GM18909 (cell line): ENCODE measurements at regions not wholly inside any gene's neighbourhood (a gene's known extent, or its start where the extent isn't known, plus 50 kb on each side); places are given as distances from the start of the nearest gene placed in this dataset.
"Not testable (repeated sequence)": the region's sequence is repeated elsewhere in the genome, so short reads cannot be mapped to it uniquely, and the experiment has no call there.

Experiments used
- ATAC-seq: cut with Tn5 transposase; IDR thresholded peaks from one replicate; pipeline ENCODE4 v1.9.1; 2021; ENCODE audit warnings: mild to moderate bottlenecking; ENCODE audit not compliant: unreplicated experiment, poor library complexity

DNA sequence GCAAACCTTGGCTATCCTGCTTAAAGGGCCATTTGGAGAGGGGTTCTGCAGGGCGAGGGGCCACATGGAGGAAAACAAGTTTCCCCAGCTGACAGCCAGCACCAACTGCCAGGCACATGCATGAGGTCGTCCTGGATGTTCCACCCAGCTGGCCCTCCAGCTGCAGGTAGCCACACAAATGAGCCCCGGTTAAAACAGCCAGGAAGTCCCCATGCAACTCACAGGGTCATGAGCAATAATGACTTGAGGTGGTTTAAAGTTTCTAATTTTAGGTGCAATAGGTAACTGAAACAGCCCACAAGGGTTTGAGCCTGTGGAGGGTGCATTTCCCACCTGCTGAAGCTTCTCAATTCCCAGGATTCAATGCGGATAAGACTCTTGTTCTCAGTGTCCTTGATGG, 160.8 kb upstream of the CCZ1B start:
- not testable (repeated sequence) for ATAC-seq

DNA sequence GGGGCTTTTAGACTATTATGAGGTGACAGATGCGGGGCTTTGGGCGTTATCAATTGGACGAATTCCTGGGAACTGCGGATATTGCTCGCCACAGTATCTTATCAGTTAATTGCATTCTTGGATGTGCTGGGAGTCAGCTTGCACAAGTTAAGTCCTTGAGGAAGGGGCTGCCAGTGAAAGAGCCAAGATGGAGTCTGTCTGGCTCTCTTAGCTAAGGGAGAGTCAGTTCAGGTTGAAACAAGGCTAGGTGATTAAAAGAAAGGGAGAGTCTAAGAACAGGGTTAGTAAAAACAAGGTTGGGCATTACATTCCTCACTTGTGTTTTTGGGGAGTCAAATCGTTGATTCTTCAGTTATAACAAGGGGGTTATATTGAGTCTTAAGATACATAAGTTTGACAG, 162.5 kb upstream of the CCZ1B start:
- ATAC-seq, result not testable (repeated sequence)

DNA sequence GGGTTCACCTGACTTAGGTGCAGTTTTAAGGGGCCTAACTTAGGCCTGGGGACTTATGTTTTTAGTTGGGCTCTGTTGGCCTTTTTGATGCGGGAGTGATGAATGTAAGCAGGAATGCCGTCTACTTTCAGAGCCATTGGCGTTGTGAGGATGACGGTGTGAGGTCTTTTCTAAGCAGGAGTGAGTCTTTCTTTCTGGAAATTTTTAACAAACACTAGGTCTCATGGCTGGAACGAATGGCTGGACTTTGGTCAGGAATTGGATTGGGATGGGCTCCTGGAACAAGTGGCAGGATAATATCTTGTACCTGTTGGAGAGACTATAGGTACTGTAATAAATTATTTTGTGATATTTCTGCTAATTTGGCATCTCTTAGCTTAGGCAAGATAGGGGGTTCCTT, 163.9 kb upstream of the CCZ1B start:
- not testable (repeated sequence) for ATAC-seq

DNA sequence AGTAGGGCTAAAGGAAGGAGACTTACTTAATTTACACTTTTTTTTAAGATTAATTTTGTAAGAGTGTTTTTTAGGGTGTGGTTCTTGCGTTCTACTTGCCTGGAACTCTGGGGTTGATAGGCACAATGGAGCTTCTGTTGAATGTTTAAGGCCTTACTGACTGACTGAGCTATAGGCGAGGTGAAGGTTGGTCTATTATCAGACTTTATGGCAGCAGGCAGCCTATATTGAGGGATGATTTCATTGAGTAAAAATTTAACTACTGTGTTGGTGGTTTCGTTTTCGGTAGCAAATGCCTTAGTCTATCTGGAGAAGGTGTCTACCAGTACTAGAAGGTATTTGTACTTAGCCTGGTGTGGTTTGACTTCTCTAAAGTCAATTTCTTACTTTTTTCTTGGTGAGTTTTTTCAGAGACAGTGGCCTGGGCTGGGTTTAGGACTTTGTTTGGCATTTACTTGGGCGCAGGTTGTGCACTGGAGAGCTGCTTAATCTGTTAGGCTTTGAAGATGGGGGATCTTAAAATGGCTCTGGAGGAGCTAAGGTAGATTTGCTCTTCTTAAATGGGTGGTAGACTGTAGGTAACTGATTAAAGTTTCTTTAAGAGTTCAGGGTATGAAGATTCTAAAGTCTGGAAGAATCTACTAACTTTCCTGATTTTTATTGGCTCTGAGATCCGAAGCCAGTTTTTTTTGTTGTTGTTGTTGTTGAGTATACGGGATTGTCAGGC, 164.5 kb upstream of the CCZ1B start:
- not testable (repeated sequence) for ATAC-seq

DNA sequence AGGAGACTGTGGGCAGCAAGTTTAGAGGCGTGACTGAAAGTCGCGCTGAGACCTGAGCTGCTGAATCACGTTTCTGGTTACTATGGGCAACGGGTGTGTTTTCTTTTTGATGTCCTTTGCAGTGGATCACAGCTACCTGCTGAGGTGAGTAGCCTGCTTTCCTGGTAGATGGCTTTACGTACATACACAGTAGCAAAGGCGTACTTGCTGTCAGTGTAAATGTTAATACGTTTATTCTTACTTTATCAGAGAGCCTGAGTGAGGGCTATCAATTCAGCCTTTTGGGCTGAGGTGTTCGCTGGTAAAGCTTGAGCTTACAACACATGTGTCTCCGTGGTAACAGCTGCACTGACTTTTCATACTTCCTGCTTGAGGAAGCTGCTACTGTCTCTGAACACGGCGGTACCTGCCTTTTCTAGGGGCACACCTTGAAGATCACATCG, 165.1 kb upstream of the CCZ1B start:
- not testable (repeated sequence) for ATAC-seq

DNA sequence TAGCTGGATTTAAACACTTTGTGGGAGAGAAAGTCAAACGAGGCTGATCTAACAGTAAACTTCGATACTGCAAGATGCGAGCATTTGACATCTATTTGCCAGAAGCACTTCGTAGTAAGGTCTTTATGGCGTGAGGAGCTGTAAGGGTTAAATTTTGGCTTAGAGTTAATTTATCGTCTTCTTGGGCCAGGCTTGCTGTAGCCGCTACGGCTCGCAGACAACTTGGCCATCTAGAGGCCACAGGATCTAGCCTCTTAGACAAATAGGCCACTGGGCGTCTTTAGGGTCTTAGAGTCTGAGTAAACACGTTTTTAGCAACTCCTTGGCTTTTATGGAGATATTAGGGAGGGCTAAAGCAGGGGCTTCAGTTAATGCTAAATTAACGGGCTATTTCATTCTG, 165.6 kb upstream of the CCZ1B start:
- ATAC-seq, result not testable (repeated sequence)

DNA sequence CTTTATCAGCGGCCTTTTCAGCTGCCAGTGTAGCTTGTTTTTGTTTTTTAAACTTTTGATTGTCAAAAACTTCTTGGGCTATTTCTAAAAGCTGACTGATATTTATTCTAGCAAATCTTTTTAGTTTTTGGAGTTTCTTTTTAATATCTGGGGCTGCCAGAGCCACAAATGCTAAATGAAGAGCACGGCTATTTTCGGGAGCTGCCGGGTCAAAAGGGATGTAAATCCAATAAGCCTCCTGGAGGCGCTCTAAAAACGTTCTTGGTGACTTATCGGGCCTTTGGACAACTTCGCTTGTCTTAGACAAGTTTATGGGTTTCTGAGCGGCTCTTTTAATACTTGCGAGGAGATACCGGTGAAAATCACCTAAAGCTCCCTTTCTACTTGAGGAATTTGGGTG, 166.1 kb upstream of the CCZ1B start:
- ATAC-seq, result not testable (repeated sequence)

DNA sequence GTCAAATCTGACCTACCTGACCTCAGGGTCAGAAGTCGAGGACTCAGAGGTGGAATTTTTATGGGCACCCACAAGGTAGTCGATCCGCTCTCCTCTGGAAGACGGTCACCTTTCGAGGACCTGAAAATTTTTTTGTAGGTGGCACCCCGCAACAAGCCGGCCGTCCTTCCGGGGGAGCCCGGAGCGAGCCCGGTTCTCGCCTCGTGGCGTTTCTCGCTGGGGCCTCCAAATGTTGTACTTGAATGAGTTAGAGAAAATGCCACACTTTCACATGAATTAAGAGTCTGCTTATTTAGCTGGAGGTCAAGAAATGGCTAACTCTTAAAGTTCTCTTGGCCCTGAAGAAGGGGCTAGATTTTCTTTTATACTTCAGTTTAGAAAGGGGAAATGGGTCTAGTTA, 169.0 kb upstream of the CCZ1B start:
- ATAC-seq, result not testable (repeated sequence)

DNA sequence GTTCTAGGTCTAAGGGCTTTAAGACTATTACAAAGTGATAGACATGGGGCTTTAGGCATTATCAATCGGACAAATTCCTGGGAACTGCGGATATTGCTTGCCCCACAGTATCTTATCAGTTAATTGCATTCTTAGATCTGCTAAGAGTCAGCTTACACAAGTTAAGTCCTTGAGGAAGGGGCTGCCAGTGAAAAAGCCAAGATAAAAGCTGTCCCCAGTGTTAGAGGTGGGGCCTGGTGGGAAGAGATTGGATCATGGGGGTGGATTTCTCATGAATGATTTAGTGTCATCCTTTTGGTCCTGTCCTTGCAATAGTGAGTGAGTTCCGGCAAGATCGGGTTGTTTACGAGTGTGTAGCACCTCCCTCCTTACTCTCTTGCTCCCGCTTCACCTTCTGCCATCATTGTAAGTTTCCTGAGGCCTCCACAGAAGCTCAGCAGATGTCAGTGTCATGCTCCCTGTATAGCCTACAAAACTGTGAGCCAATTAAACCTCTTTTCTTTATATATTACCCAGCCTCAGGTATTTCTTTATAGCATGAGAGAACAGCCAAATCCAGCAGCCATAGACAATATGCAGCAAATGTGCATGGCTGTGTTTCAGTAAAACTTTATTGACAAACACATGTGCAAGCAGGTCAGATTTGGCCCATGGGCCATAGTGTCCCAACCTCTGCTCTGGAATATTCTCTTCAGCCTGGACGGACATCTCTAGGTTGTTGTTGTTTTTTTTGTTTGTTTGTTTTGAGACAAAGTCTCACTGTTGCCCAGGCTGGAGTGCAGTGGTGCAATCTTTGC, 169.6 kb upstream of the CCZ1B start:
- not testable (repeated sequence) for ATAC-seq

DNA sequence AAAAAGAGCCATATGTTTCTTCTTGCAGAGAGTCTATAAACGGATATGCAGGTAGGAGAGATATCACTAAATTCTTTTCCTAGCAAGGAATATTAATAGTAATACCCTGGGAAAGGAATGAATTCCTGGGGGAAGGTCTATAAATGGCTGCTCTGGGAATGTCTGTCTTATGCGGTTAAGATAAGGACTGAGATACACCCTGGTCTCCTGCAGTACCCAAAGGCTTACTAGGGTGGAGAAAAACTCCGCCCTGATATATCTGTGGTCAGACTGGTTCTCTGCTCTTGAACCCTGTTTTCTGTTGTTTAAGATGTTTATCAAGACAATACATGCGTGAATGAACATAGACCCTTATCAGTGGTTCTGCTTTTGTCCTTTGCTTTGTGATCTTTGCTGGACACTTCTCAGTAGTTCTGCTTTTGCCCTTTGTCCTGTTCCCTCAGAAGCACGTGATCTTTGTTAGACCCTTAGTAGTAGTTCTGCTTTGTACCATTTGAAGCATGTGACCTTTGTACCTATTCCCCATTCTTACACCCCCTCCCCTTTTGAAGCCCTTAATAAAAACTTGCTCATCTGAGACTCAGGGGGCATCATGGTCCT, 173.1 kb upstream of the CCZ1B start:
- ATAC-seq, result not testable (repeated sequence)

DNA sequence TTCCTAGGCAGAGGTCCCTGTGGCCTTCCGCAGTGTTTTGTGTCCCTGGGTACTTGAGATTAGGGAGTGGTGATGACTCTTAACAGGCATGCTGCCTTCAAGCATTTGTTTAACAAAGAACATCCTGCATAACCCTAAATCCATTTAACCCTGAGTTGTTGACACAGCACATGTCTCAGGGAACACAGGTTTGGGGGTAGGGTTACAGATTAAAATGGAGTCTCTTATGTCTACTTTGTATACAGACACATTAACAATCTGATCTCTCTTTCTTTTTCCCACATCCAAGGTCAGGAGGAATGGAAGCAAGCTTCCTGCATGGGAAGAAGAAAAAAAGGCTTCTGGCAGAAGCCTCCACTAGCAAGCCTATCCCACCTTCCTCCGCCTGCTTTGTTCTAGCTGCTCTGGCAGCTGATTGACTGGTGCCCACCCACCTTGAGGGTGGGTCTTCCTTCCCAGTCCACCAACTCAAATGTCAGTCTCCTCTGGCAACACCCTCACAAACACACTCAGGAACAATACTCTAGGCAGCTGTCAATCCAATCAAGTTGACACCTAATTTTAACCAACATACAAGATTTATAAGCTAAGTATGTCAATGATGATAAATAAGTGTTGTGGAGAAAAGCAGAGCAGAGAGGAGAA, 176.5 kb upstream of the CCZ1B start:
- no peak for ATAC-seq

DNA sequence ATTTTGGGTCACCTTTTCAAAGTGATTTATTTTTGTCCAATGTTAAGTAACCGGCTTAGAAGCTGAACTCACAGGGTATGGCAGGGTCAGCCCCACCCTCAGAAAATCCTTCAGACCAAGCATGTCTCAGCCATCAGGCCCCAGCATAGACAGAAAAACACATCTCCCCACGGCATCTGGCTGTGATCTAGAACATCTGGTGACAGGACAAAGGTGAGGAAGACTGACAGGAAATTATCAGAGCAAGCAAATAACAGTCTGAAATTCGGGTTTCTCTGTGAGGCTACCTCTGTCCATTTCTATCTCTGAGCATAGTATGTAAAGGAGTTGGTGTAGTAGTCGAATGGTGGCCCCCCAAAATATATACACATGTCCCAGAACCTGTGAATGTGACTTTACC, 177.0 kb upstream of the C1GALT1 start:
- no peak for ATAC-seq

DNA sequence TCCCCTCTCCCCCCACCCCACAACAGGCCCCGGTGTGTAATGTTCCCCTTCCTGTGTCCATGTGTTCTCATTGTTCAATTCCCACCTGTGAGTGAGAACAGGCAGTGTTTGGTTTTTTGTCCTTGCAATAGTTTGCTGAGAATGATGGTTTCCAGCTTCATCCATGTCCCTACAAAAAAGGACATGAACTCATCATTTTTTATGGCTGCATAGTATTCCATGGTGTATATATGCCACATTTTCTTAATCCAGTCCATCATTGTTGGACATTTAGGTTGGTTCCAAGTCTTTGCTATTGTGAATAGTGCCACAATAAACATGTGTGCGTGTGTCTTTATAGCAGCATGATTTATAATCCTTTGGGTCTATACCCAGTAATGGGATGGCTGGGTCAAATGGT, 176.4 kb upstream of the C1GALT1 start:
- ATAC-seq, result not testable (repeated sequence)

DNA sequence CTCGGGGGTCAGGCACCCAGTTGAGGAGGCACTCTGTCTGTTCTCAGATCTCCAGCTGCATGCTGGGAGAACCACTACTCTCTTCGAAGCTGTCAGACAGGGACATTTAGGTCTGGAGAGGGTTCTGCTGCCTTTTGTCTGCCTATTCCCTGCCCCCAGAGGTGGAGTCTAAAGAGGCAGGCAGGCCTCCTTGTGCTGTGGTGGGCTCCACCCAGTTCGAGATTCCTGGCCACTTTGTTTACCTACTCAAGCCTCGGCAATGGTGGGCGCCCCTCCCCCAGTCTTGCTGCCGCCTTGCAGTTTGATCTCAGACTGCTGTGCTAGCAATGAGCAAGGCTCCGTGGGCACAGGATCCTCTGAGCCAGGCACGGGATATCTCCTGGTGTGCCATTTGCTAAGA, 171.1 kb upstream of the C1GALT1 start:
- not testable (repeated sequence) for ATAC-seq

DNA sequence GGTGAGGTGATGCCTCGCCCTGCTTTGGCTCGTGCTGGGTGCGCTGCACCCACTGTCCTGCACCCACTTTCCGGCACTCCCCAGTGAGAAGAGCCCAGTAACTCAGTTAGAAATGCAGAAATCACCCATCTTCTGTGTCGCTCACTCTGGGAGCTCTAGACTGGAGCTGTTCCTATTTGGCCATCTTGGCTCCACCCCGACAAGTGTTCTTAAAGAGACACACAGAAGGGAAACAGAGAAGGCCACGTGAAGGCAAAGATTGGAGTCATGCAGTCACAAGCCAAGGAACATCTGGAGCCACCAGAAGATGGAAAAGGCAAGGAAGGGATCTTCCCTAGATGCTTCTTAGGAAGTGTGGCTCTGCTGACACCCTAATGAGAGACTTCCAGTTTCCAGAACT, 170.6 kb upstream of the C1GALT1 start:
- not testable (repeated sequence) for ATAC-seq

DNA sequence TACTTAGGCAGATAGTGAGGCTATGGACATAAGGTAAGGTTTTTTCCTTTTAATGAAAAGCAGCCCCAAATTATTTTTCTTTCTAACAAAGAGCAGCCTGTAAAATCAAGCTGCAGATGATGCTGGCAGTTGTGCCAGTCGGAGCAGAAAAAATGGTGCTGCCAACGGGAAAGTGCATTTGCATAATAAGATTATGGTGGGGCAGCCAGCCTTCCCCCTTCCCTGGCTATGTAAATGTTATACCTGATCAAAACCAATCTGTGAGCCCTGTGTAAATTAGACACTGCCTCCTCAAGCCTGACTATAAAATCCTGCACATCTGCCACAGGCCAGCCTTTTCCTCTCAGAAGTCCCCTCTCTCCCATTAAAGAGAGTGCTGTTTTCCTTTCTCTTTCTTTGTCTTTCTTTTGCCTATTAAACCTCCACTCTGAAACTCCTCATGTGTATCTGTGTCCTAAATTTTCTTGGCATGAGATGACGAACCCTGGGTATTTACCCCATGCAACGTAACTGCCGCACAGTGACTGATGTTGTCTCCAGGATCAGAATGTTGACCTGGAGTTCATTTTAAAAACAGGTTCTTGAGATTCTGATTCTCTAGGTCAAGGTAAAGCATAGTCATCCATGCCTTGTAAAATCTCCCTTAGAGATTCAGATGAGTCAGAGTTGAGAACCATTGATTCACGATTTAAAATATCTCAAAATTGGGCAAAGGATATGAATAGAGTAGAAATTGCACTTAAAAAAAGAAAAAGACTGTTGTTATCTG, 167.3 kb upstream of the C1GALT1 start:
- ATAC-seq, result no peak

DNA sequence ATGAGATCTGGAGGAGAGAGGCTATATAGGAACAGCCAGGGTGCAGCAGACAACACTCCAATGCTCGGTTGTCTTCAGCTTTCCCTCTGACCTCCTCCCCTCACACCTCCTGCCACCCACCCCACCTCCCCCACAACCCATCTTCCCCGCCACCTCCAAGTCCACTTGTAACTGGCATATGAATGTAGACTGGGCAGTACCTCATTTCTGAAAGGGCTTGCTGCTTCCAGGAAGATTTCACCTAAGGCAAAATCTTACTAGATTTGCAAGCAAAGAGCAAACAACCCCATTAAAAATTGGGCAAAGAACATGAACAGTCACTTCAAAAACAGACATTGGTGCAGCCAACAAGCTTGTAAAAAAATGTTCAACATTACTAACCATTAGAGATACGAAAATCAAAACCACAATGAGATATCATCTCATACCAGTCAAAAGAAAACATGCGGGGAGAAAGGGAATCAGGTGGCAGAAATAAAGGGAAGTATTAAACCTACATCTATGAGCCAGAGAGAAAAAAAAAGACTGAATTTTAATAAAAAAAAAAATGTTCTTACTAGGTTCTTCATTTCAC, 164.6 kb upstream of the C1GALT1 start:
- ATAC-seq, result no peak

DNA sequence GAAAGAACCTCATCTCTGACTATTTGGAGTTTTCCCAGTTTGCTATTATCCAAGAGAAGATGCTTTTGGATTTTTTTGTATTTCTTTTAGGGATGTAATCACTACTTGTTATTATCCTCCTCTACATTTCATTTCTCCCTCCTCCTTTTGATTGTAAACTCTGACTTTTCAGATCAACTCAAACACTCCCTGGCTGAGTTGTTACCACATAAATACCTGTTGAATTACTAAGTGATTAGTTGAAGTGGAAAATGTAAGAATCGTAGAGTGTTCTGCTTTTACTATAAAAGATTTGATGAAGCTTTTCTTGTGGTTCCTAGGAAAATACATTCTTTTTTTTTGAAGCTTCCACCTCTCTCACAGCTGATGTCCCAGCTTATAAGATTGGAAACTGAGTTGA, 164.1 kb upstream of the C1GALT1 start:
- ATAC-seq, result no peak

DNA sequence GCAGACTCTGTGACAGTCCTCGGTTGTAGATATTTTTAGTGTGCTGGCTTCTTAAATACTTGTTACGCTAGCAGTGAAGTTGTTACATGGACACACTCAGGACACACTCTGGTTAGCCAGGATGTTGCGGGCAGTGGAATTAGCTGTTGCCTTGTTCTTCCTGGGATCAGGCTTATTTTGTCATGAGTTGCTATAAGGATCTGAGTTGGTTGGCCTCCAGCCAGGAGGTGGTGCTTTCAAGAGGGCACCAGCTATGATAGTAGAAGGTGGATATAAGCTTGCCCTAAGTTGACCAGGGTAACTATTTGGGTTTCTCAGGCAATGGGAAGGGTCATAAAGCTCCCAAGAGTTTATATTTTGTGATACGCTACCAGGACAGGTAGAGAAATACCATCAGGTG, 150.1 kb upstream of the C1GALT1 start:
- ATAC-seq, result no peak

DNA sequence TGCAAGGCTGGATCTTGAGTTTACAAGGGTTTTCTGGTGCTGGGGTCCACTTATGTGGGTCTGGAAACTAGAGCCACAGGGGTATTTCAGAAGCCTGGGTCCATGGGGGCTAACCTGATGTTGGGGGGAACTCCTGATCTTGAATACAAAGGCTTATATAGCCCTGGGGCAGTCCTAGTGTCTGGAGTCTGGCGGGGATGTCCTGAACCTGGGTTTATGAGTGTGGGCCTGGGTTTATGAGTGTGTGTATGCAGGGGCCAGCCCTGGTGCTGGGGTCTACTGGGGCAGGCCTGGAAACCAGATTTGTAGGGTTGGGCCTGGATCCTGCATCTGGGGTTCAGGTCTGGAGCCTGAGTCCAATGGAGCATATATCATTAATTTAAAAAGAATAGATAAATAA, 146.5 kb upstream of the C1GALT1 start:
- ATAC-seq, result no peak
